Stimulated activated CD4-positive, alpha-beta T cell treated with anti-CD3 and anti-CD28 coated beads, Interleukin-2, amount 100 ng/mL, for 24 hours (primary cell): ENCODE measurements at regions not wholly inside any gene's neighbourhood (a gene's known extent, or its start where the extent isn't known, plus 50 kb on each side); places are given as distances from the start of the nearest gene placed in this dataset.
A peak's percentile ranks its signal among the peaks of the same experiment; 100 is the strongest.

Experiments
- DNase-seq, 2 donors: peaks; one replicate each; pipeline ENCODE4 v3.0.0-alpha.2; 2020

DNA sequence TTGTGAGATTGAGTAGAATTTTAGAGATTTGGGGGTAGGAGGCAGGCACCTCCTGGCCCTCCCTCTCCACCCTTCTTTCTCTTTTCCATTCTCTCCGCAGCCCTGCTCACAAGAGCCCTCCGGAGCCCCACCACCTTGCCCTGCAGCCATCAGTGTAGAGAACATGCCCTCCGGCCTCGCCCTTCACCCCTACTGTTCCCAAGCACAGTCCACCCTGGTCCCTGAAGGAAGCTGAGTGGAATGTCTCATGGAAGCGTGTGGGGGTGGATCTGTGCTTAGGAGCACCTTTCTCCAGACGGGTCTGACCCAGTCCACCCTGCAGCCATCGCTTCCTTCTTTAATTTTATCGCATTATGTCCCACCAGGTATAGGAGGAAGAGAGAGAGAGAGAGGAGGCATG, 267.1 kb downstream of the NSG2 start:
- DNase-seq: no peak

DNA sequence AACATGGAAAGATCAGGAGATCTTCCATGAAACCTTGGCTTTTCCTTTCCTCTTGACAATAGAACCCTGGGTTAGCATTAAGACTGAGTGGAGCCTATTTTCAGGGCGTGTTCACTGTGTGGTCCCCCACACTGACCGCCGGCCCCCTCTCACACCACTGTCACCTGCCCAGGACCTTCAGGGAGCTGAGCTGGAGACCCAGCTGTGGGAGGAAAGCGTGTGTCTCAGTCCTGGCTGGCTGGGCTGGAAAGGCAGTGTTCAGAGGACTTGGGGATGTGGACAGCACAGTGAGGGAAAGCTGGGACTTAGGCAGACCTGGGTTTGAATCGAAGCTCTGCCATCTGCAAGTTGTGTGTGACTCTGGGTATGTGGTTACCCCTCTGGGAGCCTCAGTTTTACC, 268.1 kb downstream of the NSG2 start:
- DNase-seq: no peak

DNA sequence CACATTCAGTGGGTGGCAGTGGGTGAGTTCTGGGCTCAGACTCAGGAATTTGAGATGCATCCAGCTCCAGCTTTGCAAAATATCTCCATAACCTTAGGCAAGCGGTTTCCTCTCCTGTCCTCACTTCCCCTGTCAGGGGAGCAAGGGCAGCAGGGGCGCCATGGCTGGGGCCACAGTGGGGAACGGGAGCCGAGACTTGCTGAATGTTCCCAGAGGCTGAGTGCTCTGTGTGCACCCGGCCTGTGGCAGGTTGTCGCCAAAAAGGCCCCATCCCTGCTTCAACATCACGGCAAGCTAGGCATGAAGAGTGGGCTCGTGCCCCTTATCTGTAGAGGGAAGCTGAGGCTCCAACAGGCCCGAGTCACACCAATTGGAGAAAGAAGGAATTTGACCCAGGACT, 268.8 kb downstream of the NSG2 start:
- DNase-seq: no peak

DNA sequence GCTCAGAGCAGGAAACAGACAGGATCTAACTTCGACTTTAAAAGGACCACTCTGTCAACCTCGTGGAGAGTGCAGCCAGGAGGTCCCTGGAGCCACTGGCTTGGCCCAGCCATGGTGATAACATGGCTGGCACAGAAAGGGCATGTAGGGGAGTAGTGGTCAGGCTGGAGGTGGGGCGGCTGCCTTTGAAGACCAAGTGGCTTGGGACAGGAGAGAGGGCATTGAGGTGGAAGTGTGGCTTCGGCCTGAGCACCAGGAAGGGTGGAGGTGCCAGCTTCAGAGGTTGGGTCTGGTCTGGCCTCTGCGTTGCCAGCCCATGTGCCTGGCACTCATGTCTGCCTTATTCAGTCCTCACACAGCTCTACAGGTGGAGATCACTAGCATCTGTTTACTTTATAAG, 270.0 kb downstream of the NSG2 start:
- no peak for DNase-seq

DNA sequence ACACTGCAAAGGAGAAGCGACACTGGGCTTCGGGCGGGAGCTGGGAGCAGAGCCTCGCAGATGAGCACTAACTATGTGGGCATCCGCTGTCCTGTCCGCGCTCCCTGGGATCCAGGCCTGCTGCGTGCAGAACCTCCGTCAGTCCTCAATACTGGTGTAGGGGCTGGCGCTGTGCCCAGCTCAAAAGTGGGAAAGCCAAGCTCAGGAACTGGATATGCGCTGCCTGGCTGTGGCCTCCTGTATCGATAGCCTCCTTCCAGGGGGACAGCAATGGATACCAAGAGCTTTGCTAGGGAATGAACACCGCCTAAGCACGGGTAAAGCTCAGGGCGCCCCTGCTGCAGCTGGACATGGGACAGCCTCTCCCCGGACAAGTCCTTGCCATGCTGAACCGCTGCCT, 270.4 kb downstream of the NSG2 start:
- no peak for DNase-seq

DNA sequence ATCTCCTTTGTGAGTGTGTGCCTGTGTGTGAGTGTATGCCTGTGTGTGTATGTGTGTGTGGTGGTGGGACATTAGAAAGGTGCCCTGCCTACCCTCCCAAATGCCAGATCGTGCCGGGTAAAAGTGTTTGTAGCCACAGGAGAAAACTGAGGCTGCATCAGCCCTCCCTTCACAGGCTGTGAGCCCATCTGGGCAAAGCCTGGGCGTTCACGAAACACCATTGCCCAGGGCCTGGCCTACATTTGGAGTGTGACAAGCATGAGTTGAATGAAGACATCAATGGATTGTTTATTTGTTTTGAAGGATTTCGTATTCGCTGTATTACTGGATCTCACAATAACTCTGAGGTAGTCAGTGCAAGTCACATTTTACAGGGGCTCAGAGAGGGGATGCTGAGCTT, 270.8 kb downstream of the NSG2 start:
- no peak for DNase-seq

DNA sequence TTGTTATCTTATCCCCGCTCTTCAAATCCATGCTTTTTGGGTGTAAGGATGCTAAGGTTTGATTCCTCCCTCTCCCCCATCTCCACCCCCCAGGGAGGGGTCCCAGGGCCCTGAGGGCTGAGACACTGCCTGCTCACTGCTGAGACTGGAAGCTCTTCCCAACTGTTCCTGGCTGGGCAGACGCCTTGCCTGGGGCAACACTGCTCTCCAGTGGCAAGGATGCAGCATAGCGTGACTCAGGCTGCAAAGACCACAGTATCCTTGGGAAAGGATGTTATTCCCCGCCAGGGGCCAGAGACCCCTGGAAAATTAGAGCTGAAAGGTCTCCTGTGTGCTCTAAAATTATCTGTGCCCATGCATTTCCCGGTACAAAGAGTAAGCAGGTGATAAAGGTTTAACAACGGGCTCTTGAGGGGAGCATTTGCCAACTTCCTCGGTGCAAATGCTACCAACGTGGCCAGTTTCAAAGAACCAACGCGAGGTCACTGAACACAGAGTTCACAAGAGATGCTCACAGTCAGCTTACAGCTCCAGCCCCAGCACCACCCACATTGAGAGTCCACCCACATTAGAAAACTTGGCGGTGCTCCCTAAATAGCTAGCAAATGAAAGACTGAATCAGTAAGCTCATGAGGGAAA, 271.9 kb downstream of the NSG2 start:
- DNase-seq: no peak

DNA sequence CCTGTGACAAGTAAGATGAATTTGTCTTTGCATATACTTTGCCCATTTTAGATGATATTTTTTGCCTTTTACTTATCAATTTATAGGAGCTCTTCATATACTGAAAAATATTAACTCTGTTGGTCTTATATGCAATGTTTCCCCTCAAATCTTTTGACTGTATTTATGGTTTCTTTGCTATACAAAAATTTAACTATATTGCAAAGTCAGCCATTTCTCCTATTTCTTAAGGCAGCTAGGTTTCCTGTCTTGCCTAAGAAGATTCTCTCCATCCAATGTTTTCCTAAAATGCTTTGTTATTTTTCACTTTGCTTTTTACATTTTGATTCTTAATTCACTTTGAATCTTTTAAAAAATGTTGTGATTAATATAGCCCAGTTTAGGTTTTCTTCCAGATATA, 273.1 kb downstream of the NSG2 start:
- DNase-seq: no peak

DNA sequence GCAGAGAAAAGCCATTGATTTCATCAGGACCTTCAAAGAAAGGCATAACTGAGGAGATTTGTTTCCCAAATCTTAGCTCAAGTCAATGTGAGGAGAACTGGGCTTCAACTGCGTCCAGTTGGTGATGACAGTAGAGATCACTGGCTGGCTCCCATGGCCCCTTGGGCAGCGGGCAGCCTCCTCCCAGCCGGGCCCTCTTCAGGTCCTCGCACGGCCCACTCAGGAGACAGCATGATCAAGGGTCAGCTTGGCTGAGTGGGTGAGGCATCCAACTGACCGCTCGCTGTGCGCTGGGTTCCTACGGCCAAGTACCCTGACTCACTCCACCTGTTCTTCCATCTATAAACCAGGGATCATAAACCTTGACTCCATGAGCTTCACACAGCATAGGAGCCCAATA, 274.0 kb downstream of the NSG2 start:
- DNase-seq: no peak

DNA sequence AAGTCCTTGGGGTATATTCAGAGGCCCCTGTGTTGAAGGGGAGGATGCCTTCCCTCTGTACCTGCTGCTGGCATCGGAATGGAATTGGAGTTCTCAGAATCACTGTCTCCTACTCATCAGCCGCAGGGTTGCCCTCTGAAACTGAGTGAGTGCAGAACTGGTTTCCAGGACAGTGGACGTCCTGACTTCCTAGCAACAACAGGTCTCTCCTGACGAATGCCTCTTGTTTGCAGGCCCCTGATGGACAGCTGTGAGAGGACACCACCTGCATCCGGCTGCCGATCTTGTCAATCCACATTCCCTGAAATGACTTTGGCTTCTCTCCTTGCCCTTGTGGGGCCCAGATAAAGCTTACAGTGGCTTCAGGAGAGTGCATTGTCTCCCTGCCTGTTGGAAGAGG, 274.5 kb downstream of the NSG2 start:
- no peak for DNase-seq

DNA sequence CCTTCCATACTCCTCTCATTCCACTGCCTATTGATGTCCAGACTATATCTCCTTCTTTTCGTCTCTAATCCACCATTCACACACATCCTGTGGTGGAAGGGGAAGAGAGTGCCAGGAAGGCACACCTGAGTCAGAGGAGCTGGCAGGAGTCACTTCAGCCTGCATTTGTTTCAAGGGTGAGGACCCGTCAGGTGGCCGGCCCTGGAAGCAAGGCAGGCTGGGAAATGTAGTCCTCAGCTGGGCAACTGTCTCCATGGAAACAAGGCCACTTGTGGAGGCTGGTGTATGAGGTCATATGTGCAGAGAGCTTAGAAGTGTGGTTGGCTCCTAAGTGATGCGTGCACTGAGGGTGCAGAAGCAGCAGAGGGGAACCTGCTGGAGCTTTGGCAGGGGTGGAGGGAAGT, 278.4 kb downstream of the NSG2 start:
- peak in 1 of 2 donors; percentile 6 for DNase-seq

DNA sequence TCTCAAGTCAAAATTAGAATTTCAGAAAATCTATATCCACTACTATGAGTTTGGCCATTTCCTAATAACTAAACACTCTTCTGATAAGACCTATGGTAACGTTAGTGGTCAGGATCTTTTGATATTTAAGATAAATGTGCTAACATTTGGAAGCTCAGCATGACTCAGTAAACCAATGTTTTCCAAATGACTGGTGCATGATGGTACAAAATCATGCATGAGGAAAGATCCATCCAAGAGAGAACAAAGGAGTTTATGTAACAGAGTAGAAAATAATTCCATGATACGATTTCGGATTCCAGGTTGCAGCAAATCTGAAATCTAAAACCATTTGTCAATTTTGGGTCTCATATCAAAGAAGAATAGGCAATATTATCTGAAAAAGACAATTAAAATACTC, 279.2 kb downstream of the NSG2 start:
- DNase-seq: no peak

DNA sequence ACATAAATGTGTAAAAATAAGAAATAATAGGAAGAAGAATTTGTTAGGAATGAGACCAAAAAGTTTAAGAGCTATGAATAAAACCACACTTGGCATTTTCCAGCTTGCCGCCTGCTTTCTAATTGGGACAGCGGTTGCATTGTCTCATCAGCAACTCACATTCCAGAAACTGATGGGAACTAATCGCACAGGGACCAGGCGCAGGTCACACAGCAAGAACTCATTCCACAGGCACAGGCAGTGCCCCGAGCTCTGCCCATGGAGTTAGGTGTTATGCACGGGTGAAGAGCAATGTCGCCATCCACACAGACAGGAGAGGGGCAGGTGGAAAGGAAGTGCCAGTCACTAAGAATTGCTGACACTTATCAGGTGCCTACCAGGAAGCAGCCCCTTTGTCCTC, 279.9 kb downstream of the NSG2 start:
- no peak for DNase-seq

DNA sequence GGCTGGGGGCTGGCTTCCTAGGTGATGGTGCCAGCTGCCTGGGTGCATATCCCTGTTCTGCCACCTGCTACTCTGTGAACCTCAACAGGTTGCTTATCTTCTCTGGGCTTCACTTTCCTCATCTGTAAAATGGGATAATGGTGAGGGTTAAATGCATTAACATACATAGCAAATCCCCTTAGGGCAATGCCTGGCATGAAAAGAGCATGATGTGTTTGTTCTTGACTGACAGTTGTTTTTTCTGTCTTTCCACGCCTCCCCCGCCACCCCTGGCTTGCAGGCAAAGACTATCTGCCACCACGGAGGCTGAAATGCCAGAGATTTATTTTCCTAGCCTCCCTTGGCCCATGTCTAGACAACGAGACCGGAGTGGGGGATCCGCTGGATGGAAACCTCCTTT, 280.5 kb downstream of the NSG2 start:
- no peak for DNase-seq

DNA sequence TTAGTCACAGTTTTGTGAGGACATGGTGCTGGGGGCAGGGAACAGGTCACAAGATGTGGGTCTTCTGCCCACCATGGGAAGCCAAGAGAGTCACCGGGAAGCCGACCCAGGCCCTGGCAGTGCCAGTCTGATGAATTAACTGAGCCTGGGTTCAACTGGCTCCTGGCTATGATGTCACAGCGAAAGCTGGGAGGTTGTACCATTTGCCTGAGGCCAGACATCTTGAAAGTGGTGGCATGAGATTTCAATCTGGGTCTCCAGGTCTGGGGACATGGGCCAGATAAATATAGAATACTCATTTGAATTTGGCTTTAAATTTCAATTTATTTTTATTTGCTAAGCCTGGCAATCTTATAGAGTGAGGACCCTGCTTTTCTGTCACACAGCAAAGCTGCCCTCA, 280.9 kb downstream of the NSG2 start:
- no peak for DNase-seq

DNA sequence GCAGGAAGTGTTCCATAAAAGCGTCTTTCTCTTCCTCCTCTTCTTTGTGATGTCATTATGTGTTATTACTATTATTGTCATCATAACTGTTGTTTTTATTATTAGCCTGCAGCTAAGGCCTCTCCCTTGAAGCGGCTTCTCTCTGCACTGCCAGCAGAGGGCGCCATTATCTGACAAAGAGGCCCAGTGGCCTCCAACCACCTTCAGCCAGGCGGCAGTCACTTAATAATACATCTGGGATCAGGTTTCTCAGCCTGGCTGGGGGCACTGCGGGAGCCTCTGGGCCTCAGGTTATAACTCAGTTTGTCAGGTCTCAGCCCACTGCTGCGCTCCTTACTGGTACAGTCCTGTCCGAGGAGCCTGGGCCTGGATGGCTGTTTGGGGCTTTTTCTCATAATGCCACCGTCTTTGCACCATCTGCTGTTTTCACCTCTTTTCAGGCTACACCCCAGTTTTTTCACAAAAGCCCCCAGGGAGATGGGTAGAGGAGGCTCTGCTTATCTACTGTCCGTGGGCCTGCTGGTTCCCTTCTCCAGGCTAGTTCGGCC, 281.9 kb downstream of the NSG2 start:
- peak; percentile 46 to 71 for DNase-seq

DNA sequence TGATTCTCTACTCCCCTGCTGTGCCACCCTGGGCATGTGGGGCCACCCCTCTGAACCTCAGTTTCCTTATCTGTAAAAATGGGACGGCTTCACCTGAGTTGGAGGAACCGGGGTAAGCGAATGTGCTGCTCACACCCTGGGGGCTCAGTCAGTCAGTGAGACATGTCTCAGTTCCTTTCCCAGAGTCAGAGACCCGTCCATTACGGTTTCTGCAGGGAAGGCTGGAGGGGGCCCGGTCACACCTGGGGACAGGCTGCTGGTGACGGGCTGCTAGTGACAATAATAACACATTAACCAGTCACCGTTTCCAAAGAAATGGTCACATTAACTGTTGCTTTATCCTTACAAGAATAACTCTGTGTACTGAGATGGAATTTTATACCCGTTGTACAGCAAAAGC, 282.4 kb downstream of the NSG2 start:
- DNase-seq: no peak

DNA sequence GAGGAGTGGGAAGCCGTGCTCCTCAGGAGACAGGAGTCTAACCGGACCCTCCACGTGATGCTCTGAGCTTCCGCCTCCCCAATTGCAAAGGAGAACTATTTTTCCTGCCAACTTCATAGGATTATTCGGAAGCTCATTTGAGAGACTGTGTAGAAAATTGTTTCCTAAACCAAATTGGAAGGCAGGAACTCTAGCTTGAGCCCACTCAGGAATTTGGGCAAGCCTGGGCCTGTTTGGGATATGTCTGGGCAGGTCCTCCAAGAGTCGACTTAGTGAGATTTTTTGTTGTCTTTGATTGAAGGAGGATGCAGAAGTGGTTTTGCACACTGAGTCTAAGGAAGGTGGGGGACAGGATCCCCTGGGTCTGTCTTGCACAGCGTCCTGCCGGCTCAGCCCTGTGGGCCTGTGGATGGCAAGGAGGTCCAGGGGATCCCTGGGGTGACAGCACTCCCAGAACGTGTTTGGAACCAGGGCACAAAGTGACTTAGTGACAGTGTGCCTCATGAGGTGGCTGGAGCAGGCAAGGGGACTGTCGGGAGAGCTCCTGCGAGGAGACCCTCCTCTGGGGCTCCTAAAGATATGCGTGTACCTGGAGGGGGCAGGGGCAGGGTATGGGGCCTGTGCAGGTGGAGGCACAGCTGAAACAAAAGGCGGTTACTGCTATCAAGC, 283.3 kb downstream of the NSG2 start:
- no peak for DNase-seq

DNA sequence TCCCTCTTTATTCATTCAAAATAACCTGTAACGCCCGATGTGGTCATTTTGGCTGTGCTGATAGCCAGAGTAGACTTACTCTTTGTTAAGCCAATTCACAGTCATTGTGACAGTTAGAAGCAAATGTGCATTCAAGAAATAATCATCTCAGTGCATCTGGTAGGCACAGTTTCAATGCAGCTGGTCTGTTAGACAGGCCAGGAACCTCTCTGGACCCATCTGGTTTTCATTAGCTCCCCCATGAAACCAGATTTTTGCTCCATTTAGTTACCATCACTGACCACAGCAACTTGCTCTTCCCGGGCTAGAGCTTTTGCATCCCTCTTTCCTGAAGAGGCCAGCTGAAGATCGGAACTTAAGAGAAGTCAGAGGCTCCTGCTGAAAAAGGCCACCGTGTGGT, 284.2 kb downstream of the NSG2 start:
- DNase-seq: no peak

DNA sequence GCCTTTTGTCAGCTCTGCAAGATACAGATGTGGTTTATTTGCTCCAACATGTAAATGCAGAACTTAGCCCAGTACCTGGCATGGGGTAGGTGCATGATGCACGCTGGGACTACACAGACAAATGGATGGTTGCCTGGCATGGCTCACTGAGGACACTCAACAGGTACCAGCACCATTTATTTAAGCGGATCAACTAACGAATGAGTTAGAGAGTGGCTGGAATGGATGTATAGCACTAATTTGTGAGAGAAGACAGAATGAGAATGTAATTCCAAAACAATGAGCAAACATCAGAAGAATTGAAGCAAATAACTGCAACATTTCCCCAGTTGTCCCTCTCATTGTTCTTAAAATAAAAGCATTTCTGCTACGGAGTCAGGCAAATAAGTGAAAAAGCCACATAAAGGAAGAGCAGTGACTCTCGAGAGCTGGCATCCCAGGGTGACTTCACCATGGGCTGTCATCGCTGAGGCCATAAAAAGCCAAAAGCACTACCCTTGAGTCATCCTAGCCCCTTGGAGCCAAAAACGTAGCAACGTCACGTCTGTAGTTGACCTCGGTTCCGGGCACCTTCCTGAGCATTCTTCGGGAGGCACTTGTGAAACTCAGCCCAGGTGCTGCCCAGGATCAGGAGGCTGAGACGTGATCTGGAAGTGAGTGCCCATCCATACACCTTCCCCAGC, 290.3 kb downstream of the NSG2 start:
- DNase-seq: no peak

DNA sequence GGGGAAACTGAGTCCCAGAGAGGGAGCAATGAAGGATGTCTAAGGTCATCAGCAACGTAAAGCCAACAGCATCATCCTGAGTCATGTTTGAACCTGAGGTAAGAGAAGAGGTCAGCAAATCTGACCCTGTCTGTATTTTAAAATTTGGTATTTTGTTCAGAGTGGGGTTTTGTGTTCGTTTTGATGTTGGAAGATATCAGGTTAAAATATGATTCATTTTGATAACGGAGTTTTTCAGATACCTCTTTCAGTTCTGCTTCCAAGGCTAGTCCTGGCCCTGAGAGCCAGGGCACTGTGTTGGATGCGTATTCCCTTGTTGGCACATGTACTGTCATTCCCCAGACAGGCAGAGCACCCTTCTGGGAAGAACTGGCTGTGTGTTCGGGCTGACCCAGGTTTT, 291.0 kb downstream of the NSG2 start:
- DNase-seq: no peak

DNA sequence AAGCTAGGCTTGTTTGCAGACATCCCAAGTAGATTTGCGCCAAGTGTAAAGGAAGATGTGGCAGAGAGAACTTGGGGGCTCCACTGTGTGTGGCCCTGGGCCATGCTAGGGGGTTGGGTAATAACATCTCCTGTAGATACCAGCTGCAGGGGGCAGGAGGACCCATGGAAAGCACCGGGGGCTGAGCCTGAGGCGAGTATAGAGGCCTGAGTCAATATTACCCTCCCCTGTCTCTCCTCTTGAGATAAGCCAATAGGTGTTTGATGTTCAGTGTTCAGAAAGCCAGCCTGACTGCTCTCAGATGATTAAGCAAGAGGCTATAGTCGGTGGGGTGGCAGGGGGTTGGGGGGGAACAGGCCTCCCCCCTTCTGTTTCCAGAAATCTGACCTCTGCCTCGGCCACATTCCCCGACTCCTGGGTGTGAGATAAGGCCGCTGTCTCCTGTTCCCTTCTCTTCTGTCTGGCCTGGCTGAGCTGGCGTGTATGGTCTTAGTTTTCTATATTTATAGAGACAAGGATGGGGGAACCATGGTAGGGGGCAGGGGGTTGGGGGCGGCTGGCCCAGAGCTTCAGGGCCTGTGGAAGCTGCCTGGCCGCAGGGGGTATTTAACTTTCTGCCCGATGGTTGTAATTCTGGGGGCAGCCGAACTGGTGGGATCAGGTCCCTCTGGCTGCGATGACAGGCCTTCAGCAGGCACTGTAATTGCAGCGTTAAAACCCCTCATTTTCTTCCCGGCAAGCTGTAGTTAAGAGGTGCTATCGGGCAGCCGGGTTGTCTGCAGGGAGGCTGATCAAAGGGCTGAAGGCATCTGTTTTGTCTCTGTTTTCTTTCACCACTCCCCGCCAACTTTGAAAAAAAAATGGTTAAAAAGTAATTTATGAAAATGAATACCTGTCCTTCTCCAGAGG, 292.0 kb downstream of the NSG2 start:
- DNase-seq: no peak
